CD14-positive monocyte (primary cell): ENCODE measurements at regions not wholly inside any gene's neighbourhood (a gene's known extent, or its start where the extent isn't known, plus 50 kb on each side); places are given as distances from the start of the nearest gene placed in this dataset.

Experiments used
- DNase-seq, 3 donors: peaks; one replicate each; pipeline ENCODE4 v3.0.0-alpha.2; 2011 to 2022
- H2AFZ ChIP-seq: 2 replicates; pipeline ENCODE4 v1.6.0; 2012; ENCODE audit warnings: mild to moderate bottlenecking, low read depth, low read length, inconsistent platforms; ENCODE audit not compliant: insufficient read depth, poor library complexity, severe bottlenecking
- H3K27ac ChIP-seq, 2 donors: 1 replicate in 1 of 2; 2 replicates in 1 of 2; pipeline ENCODE4 v1.5.1; 2012 to 2013; ENCODE audit warnings: low read length in 2 of 2, control low read depth in 1 of 2, inconsistent platforms in 1 of 2, low read depth in 1 of 2, mild to moderate bottlenecking in 1 of 2
- H3K27me3 ChIP-seq, 2 donors: one replicate each; pipeline versions ENCODE4 v1.6.0 to v1.6.1; 2011 to 2013; ENCODE audit warnings: low read length in 2 of 2; ENCODE audit not compliant: control insufficient read depth in 2 of 2, insufficient read depth in 2 of 2
- H3K36me3 ChIP-seq, 2 donors: replicated peaks in 1 of 2; 1 replicate in 1 of 2; 2 replicates in 1 of 2; pipeline versions ENCODE4 v1.5.1 to v1.6.1; 2012 to 2013; ENCODE audit warnings: low read length in 2 of 2, control low read depth in 1 of 2, inconsistent platforms in 1 of 2, mild to moderate bottlenecking in 1 of 2; ENCODE audit not compliant: insufficient read depth in 2 of 2, control insufficient read depth in 1 of 2
- H3K4me1 ChIP-seq, 2 donors: 1 replicate in 1 of 2; 2 replicates in 1 of 2; pipeline versions ENCODE4 v1.5.1 to v1.6.1; 2012 to 2013; ENCODE audit warnings: low read length in 2 of 2, control low read depth in 1 of 2, inconsistent platforms in 1 of 2, mild to moderate bottlenecking in 1 of 2, moderate library complexity in 1 of 2; ENCODE audit not compliant: insufficient read depth in 2 of 2, control insufficient read depth in 1 of 2
- H3K4me2 ChIP-seq: replicated peaks from 2 replicates; pipeline ENCODE3; 2012; ENCODE audit warnings: low read length, moderate library complexity, mild to moderate bottlenecking; ENCODE audit not compliant: poor library complexity, severe bottlenecking; ENCODE audit errors: extremely low read depth
- H3K4me3 ChIP-seq, 3 experiments: fragments of 200-600 bp in 1 of 3; sonication (generic) in 1 of 3; replicated peaks in 1 of 3; 1 replicate in 2 of 3; 2 replicates in 1 of 3; pipeline ENCODE4 v1.5.1; 2011 to 2013; ENCODE audit warnings: low read length in 3 of 3, mild to moderate bottlenecking in 3 of 3, control low read depth in 2 of 3, low read depth in 2 of 3, inconsistent platforms in 1 of 3, moderate library complexity in 1 of 3
- H3K79me2 ChIP-seq: 2 replicates; pipeline ENCODE4 v1.6.0; 2012; ENCODE audit warnings: mild to moderate bottlenecking, control low read depth, inconsistent platforms, low read length, moderate library complexity; ENCODE audit not compliant: insufficient read depth
- H3K9ac ChIP-seq: 2 replicates; pipeline ENCODE4 v1.6.0; 2017; ENCODE audit warnings: low read length, mild to moderate bottlenecking; ENCODE audit not compliant: insufficient read depth, poor library complexity, severe bottlenecking
- H3K9me3 ChIP-seq, 2 donors: replicated peaks in 1 of 2; 1 replicate in 1 of 2; 2 replicates in 1 of 2; pipeline versions ENCODE4 v1.5.1 to v1.6.1; 2012 to 2013; ENCODE audit warnings: low read length in 2 of 2, control low read depth in 1 of 2; ENCODE audit not compliant: control insufficient read depth in 1 of 2, insufficient read depth in 1 of 2
- H4K20me1 ChIP-seq: 2 replicates; pipeline ENCODE4 v1.6.0; 2012; ENCODE audit warnings: mild to moderate bottlenecking, low read length, control low read depth, moderate library complexity; ENCODE audit not compliant: insufficient read depth
- H3K27ac Mint-ChIP-seq, 7 donors: one replicate each; pipeline ENCODE4 v1.8.0; 2020; ENCODE audit warnings: mild to moderate bottlenecking in 7 of 7, mixed read lengths in 7 of 7, moderate library complexity in 6 of 7, inconsistent platforms in 2 of 7
- H3K27me3 Mint-ChIP-seq, 3 donors: one replicate each; pipeline ENCODE4 v1.8.0; 2021 to 2022; ENCODE audit warnings: low read depth in 3 of 3, mild to moderate bottlenecking in 3 of 3, mixed read lengths in 3 of 3, moderate library complexity in 3 of 3, inconsistent platforms in 1 of 3
- H3K36me3 Mint-ChIP-seq, 2 donors: one replicate each; pipeline ENCODE4 v1.8.0; 2020; ENCODE audit warnings: mixed read lengths in 2 of 2, inconsistent platforms in 1 of 2, mild to moderate bottlenecking in 1 of 2
- H3K4me1 Mint-ChIP-seq: one replicate; pipeline ENCODE4 v1.8.0; 2020; ENCODE audit warnings: mild to moderate bottlenecking, mixed read lengths
- H3K4me3 Mint-ChIP-seq, 2 donors: one replicate each; pipeline ENCODE4 v1.8.0; 2020; ENCODE audit warnings: mild to moderate bottlenecking in 2 of 2, mixed read lengths in 2 of 2, moderate library complexity in 1 of 2
- H3K9me3 Mint-ChIP-seq, 7 donors: one replicate each; pipeline ENCODE4 v1.8.0; 2020 to 2022; ENCODE audit warnings: mixed read lengths in 7 of 7, mild to moderate bottlenecking in 6 of 7, moderate library complexity in 6 of 7, inconsistent platforms in 2 of 7
- CTCF ChIP-seq: fragments of 200-600 bp; IDR thresholded peaks from one replicate; pipeline ENCODE4 v1.8.0; 2022; ENCODE audit warnings: antibody characterized with exemption, mild to moderate bottlenecking
- WGBS: methylation state at CpG from one replicate; pipeline ENCODE4 v1.1.5; 2013; ENCODE audit warnings: missing lambda C conversion rate; ENCODE audit not compliant: insufficient coverage; 5-methylcytosine and 5-hydroxymethylcytosine counted together
- intact Hi-C, 2 donors: fragments of 100-400 bp; cut with micrococcal nuclease; formaldehyde crosslinking; loops; one replicate each; pipeline versions ENCODE4 v1.15.0 to v1.15.1; 2023

GRCh38 chr6:74167511-74167910, 471.5 kb downstream of the CD109 start:
- Mint-ChIP-seq H3K4me3 (no peak overlapping the region), H3K36me3 (no peaks in the 10 kb centered on the region), H3K4me1 (no peaks in the 10 kb centered on the region), H3K27me3 (no peaks in the 10 kb centered on the region), H3K9me3 (peaks cover 0 to 2% (median 0%) of the 10 kb centered on the region in 7 donors), H3K27ac (no peak overlapping the region)
- Histone ChIP-seq H3K4me1 (no peaks in the 10 kb centered on the region), H2AFZ (no peak overlapping the region), H3K79me2 (no peaks in the 10 kb centered on the region), H3K9me3 (no peaks in the 10 kb centered on the region), H3K9ac (no peak overlapping the region), H3K27ac (no peak overlapping the region), H3K27me3 (no peaks in the 10 kb centered on the region), H3K4me2 (no peak overlapping the region), H4K20me1 (no peaks in the 10 kb centered on the region), H3K4me3 (no peak overlapping the region), H3K36me3 (no peaks in the 10 kb centered on the region)
- DNase-seq: no peak
- no peak for TF ChIP-seq CTCF
- intact Hi-C loops: no loop called here
- WGBS: 40% methylated on average over 1 of the region's 1 CpG

GRCh38 chr6:74166849-74167248, 470.8 kb downstream of the CD109 start:
- DNase-seq: no peak
- Histone ChIP-seq H3K9ac (no peak overlapping the region), H3K4me3 (no peak overlapping the region), H3K9me3 (no peaks in the 10 kb centered on the region), H2AFZ (no peak overlapping the region), H3K36me3 (no peaks in the 10 kb centered on the region), H3K4me1 (no peaks in the 10 kb centered on the region), H3K79me2 (no peaks in the 10 kb centered on the region), H3K4me2 (no peak overlapping the region), H4K20me1 (no peaks in the 10 kb centered on the region), H3K27ac (no peak overlapping the region), H3K27me3 (no peaks in the 10 kb centered on the region)
- no peaks in the 10 kb centered on the region for H3K36me3 Mint-ChIP-seq
- H3K4me1 Mint-ChIP-seq: no peaks in the 10 kb centered on the region
- H3K27me3 Mint-ChIP-seq: no peaks in the 10 kb centered on the region
- no peak overlapping the region for H3K4me3 Mint-ChIP-seq
- H3K27ac Mint-ChIP-seq: no peak overlapping the region
- no CpG with 5 or more reads among the region's 2 CpGs for WGBS
- intact Hi-C loops: no loop called here
- H3K9me3 Mint-ChIP-seq: peaks cover 0 to 2% (median 0%) of the 10 kb centered on the region in 7 donors
- TF ChIP-seq CTCF: no peak
